H7 (cell line): ENCODE measurements at regions not wholly inside any gene's neighbourhood (a gene's known extent, or its start where the extent isn't known, plus 50 kb on each side); places are given as distances from the start of the nearest gene placed in this dataset.

Experiments
- DNase-seq: peaks from one replicate; pipeline ENCODE4 v3.0.0; 2012
- H3K27me3 ChIP-seq: 2 replicates; pipeline ENCODE4 v1.6.0; 2011; ENCODE audit warnings: mild to moderate bottlenecking, low read length; ENCODE audit not compliant: control insufficient read depth, insufficient read depth
- H3K36me3 ChIP-seq: replicated peaks from 2 replicates; pipeline ENCODE4 v1.5.1; 2011; ENCODE audit warnings: low read length; ENCODE audit not compliant: control insufficient read depth, insufficient read depth
- H3K4me3 ChIP-seq: 2 replicates; pipeline ENCODE4 v1.5.1; 2011; ENCODE audit warnings: low read depth, mild to moderate bottlenecking, control low read depth, low read length, moderate library complexity; ENCODE audit not compliant: insufficient read depth

GRCh38 chr9:100913257-100913656 lies 115.3 kb upstream of the PLPPR1 start:
- DNase-seq, result no peak
- no peak overlapping the region for H3K4me3 ChIP-seq
- no peaks in the 10 kb centered on the region for H3K36me3 ChIP-seq
- no peaks in the 10 kb centered on the region for H3K27me3 ChIP-seq

GRCh38 chr9:100914266-100914665 lies 114.3 kb upstream of the PLPPR1 start:
- H3K27me3 ChIP-seq, result no peaks in the 10 kb centered on the region
- no peak for DNase-seq
- no peaks in the 10 kb centered on the region for H3K36me3 ChIP-seq
- no peak overlapping the region for H3K4me3 ChIP-seq

GRCh38 chr9:100919506-100919905 lies 109.0 kb upstream of the PLPPR1 start:
- Histone ChIP-seq H3K27me3 (no peaks in the 10 kb centered on the region), H3K36me3 (no peaks in the 10 kb centered on the region), H3K4me3 (no peak overlapping the region)
- DNase-seq, result no peak

- DNase-seq, result no peak
- H3K36me3 ChIP-seq, result no peaks in the 10 kb centered on the region
- no peaks in the 10 kb centered on the region for H3K27me3 ChIP-seq
- H3K4me3 ChIP-seq, result no peak overlapping the region
Observed at GRCh38 chr9:100926366-100926765, 102.2 kb upstream of the PLPPR1 start.

GRCh38 chr9:100927763-100928162 lies 100.8 kb upstream of the PLPPR1 start:
- no peak for DNase-seq
- H3K36me3 ChIP-seq, result no peaks in the 10 kb centered on the region
- H3K4me3 ChIP-seq, result no peak overlapping the region
- no peaks in the 10 kb centered on the region for H3K27me3 ChIP-seq

GRCh38 chr9:100933656-100934055 lies 94.9 kb upstream of the PLPPR1 start:
- H3K27me3 ChIP-seq, result no peaks in the 10 kb centered on the region
- H3K4me3 ChIP-seq, result no peak overlapping the region
- H3K36me3 ChIP-seq, result no peaks in the 10 kb centered on the region
- no peak for DNase-seq

- no peak for DNase-seq
Observed at GRCh38 chr9:100937382-100937781, 91.1 kb upstream of the PLPPR1 start.

GRCh38 chr9:100938507-100938906 lies 90.0 kb upstream of the PLPPR1 start:
- Histone ChIP-seq H3K36me3 (no peaks in the 10 kb centered on the region), H3K4me3 (no peak overlapping the region), H3K27me3 (no peaks in the 10 kb centered on the region)
- no peak for DNase-seq

More at GRCh38 chr9:100937382-100937781, 91.1 kb upstream of the PLPPR1 start:
- Histone ChIP-seq H3K4me3 (no peak overlapping the region), H3K36me3 (no peaks in the 10 kb centered on the region), H3K27me3 (no peaks in the 10 kb centered on the region)

- Histone ChIP-seq H3K4me3 (no peak overlapping the region), H3K27me3 (no peaks in the 10 kb centered on the region), H3K36me3 (no peaks in the 10 kb centered on the region)
- DNase-seq, result no peak
Observed at GRCh38 chr9:100939636-100940035, 88.9 kb upstream of the PLPPR1 start.

GRCh38 chr9:100959226-100959625 lies 69.3 kb upstream of the PLPPR1 start:
- no peaks in the 10 kb centered on the region for H3K36me3 ChIP-seq
- DNase-seq, result no peak
- no peaks in the 10 kb centered on the region for H3K27me3 ChIP-seq
- no peak overlapping the region for H3K4me3 ChIP-seq
